ENCODE measurements at regions not wholly inside any gene's neighbourhood (a gene's known extent, or its start where the extent isn't known, plus 50 kb on each side); places are given as distances from the start of the nearest gene placed in this dataset.

GRCh38 chr1:195604287-195604686 lies 1004.0 kb downstream of the KCNT2 start:
- H4K91ac ChIP-seq (ENCODE audit: low read depth, low read length): no peak overlapping the region
- no peak for DNase-seq
- no CpG with 5 or more reads among the region's 1 CpG for WGBS (ENCODE audit: extremely low coverage, insufficient coverage, insufficient read length)

GRCh38 chr1:195597891-195598290 lies 1010.3 kb downstream of the KCNT2 start:
- Histone ChIP-seq H2BK120ac (ENCODE audit: insufficient read depth, low read length, poor library complexity) (no peak overlapping the region), H3K18ac (ENCODE audit: low read length) (no peak overlapping the region), H3K9ac (ENCODE audit: low read length) (no peak overlapping the region), H3K9me3 (ENCODE audit: insufficient read depth, low read depth, low read length) (no peaks in the 10 kb centered on the region), H2BK5ac (ENCODE audit: low read depth, low read length, poor library complexity) (no peak overlapping the region), H4K8ac (ENCODE audit: low read depth, low read length) (no peak overlapping the region), H3K27me3 (ENCODE audit: insufficient read depth, low read length) (no peaks in the 10 kb centered on the region), H3K4me1 (ENCODE audit: control insufficient read depth in 1 of 2, insufficient read depth in 2 of 2, low read length in 2 of 2) (no peaks in the 10 kb centered on the region), H3K79me2 (ENCODE audit: control insufficient read depth, insufficient read depth, low read length, poor library complexity) (no peaks in the 10 kb centered on the region), H2AK5ac (ENCODE audit: low read length) (no peak overlapping the region), H2AFZ (ENCODE audit: insufficient read depth, low read length, poor library complexity) (no peak overlapping the region), H2BK12ac (ENCODE audit: low read length) (no peak overlapping the region), H3K4me2 (ENCODE audit: low read length) (no peak overlapping the region), H3K14ac (ENCODE audit: low read length) (no peak overlapping the region), H4K91ac (ENCODE audit: low read depth, low read length) (no peak overlapping the region), H3K4ac (ENCODE audit: low read depth, low read length) (no peak overlapping the region), H3K79me1 (ENCODE audit: low read length) (no peaks in the 10 kb centered on the region), H3K36me3 (ENCODE audit: control insufficient read depth in 1 of 2, insufficient read depth in 2 of 2, low read length in 2 of 2) (no peaks in the 10 kb centered on the region), H4K12ac (ENCODE audit: low read depth, low read length) (no peak overlapping the region), H3K23ac (ENCODE audit: low read length) (no peak overlapping the region), H3K27ac (ENCODE audit: low read depth, low read length) (no peak overlapping the region), H3K4me3 (ENCODE audit: low read depth, low read length) (no peak overlapping the region)
- DNase-seq: no peak

More at GRCh38 chr1:195604287-195604686, 1004.0 kb downstream of the KCNT2 start:
- Histone ChIP-seq H2BK12ac (ENCODE audit: low read length) (no peak overlapping the region), H3K18ac (ENCODE audit: low read length) (no peak overlapping the region), H3K4me3 (ENCODE audit: low read depth, low read length) (no peak overlapping the region), H3K14ac (ENCODE audit: low read length) (no peak overlapping the region), H3K4me1 (ENCODE audit: control insufficient read depth in 1 of 2, insufficient read depth in 2 of 2, low read length in 2 of 2) (no peaks in the 10 kb centered on the region), H4K12ac (ENCODE audit: low read depth, low read length) (no peak overlapping the region), H3K23ac (ENCODE audit: low read length) (no peak overlapping the region), H3K9ac (ENCODE audit: low read length) (no peak overlapping the region), H3K36me3 (ENCODE audit: control insufficient read depth in 1 of 2, insufficient read depth in 2 of 2, low read length in 2 of 2) (no peaks in the 10 kb centered on the region), H3K4ac (ENCODE audit: low read depth, low read length) (no peak overlapping the region), H3K27me3 (ENCODE audit: insufficient read depth, low read length) (no peaks in the 10 kb centered on the region), H2AFZ (ENCODE audit: insufficient read depth, low read length, poor library complexity) (no peak overlapping the region), H3K4me2 (ENCODE audit: low read length) (no peak overlapping the region), H2AK5ac (ENCODE audit: low read length) (no peak overlapping the region), H3K79me1 (ENCODE audit: low read length) (no peaks in the 10 kb centered on the region), H2BK120ac (ENCODE audit: insufficient read depth, low read length, poor library complexity) (no peak overlapping the region), H3K27ac (ENCODE audit: low read depth, low read length) (no peak overlapping the region), H4K8ac (ENCODE audit: low read depth, low read length) (no peak overlapping the region), H3K79me2 (ENCODE audit: control insufficient read depth, insufficient read depth, low read length, poor library complexity) (no peaks in the 10 kb centered on the region), H2BK5ac (ENCODE audit: low read depth, low read length, poor library complexity) (no peak overlapping the region), H3K9me3 (ENCODE audit: insufficient read depth, low read depth, low read length) (no peaks in the 10 kb centered on the region)

GRCh38 chr1:195594773-195595172 lies 1013.5 kb downstream of the KCNT2 start:
- Histone ChIP-seq H3K4me1 (ENCODE audit: control insufficient read depth in 1 of 2, insufficient read depth in 2 of 2, low read length in 2 of 2) (no peaks in the 10 kb centered on the region), H3K27ac (ENCODE audit: low read depth, low read length) (no peak overlapping the region), H4K8ac (ENCODE audit: low read depth, low read length) (no peak overlapping the region), H3K18ac (ENCODE audit: low read length) (no peak overlapping the region), H3K14ac (ENCODE audit: low read length) (no peak overlapping the region), H3K4ac (ENCODE audit: low read depth, low read length) (no peak overlapping the region), H3K23ac (ENCODE audit: low read length) (no peak overlapping the region), H3K79me1 (ENCODE audit: low read length) (no peaks in the 10 kb centered on the region), H2BK120ac (ENCODE audit: insufficient read depth, low read length, poor library complexity) (no peak overlapping the region), H2AK5ac (ENCODE audit: low read length) (no peak overlapping the region), H3K27me3 (ENCODE audit: insufficient read depth, low read length) (no peaks in the 10 kb centered on the region), H3K36me3 (ENCODE audit: control insufficient read depth in 1 of 2, insufficient read depth in 2 of 2, low read length in 2 of 2) (no peaks in the 10 kb centered on the region), H4K91ac (ENCODE audit: low read depth, low read length) (no peak overlapping the region), H3K9me3 (ENCODE audit: insufficient read depth, low read depth, low read length) (no peaks in the 10 kb centered on the region), H2BK12ac (ENCODE audit: low read length) (no peak overlapping the region), H4K12ac (ENCODE audit: low read depth, low read length) (no peak overlapping the region), H3K9ac (ENCODE audit: low read length) (no peak overlapping the region), H2BK5ac (ENCODE audit: low read depth, low read length, poor library complexity) (no peak overlapping the region), H3K4me2 (ENCODE audit: low read length) (no peak overlapping the region), H3K4me3 (ENCODE audit: low read depth, low read length) (no peak overlapping the region), H3K79me2 (ENCODE audit: control insufficient read depth, insufficient read depth, low read length, poor library complexity) (no peaks in the 10 kb centered on the region), H2AFZ (ENCODE audit: insufficient read depth, low read length, poor library complexity) (no peak overlapping the region)
- no peak for DNase-seq
- WGBS (ENCODE audit: extremely low coverage, insufficient coverage, insufficient read length): no CpG with 5 or more reads among the region's 3 CpGs

- Histone ChIP-seq H3K27ac (ENCODE audit: low read depth, low read length) (no peak overlapping the region), H3K4me1 (ENCODE audit: control insufficient read depth in 1 of 2, insufficient read depth in 2 of 2, low read length in 2 of 2) (no peaks in the 10 kb centered on the region), H3K23ac (ENCODE audit: low read length) (no peak overlapping the region), H3K14ac (ENCODE audit: low read length) (no peak overlapping the region), H3K4me2 (ENCODE audit: low read length) (no peak overlapping the region), H3K4ac (ENCODE audit: low read depth, low read length) (no peak overlapping the region), H2AFZ (ENCODE audit: insufficient read depth, low read length, poor library complexity) (no peak overlapping the region), H3K9me3 (ENCODE audit: insufficient read depth, low read depth, low read length) (no peaks in the 10 kb centered on the region), H4K8ac (ENCODE audit: low read depth, low read length) (no peak overlapping the region), H3K9ac (ENCODE audit: low read length) (no peak overlapping the region), H3K36me3 (ENCODE audit: control insufficient read depth in 1 of 2, insufficient read depth in 2 of 2, low read length in 2 of 2) (no peaks in the 10 kb centered on the region), H2BK5ac (ENCODE audit: low read depth, low read length, poor library complexity) (no peak overlapping the region), H3K4me3 (ENCODE audit: low read depth, low read length) (no peak overlapping the region), H4K91ac (ENCODE audit: low read depth, low read length) (no peak overlapping the region), H3K79me1 (ENCODE audit: low read length) (no peaks in the 10 kb centered on the region), H2AK5ac (ENCODE audit: low read length) (no peak overlapping the region), H4K12ac (ENCODE audit: low read depth, low read length) (no peak overlapping the region), H2BK12ac (ENCODE audit: low read length) (no peak overlapping the region), H3K18ac (ENCODE audit: low read length) (no peak overlapping the region), H3K27me3 (ENCODE audit: insufficient read depth, low read length) (no peaks in the 10 kb centered on the region), H2BK120ac (ENCODE audit: insufficient read depth, low read length, poor library complexity) (no peak overlapping the region), H3K79me2 (ENCODE audit: control insufficient read depth, insufficient read depth, low read length, poor library complexity) (no peaks in the 10 kb centered on the region)
- no CpG with 5 or more reads among the region's 2 CpGs for WGBS (ENCODE audit: extremely low coverage, insufficient coverage, insufficient read length)
- DNase-seq: no peak
These were observed 1013.9 kb downstream of the KCNT2 start for GRCh38 chr1:195594322-195594721.
